HCT116 (cell line): ENCODE measurements at regions not wholly inside any gene's neighbourhood (a gene's known extent, or its start where the extent isn't known, plus 50 kb on each side); places are given as distances from the start of the nearest gene placed in this dataset.

Experiments
- ATAC-seq: fragments of 200-7000 bp; cut with Tn5 transposase; 2 replicates; pipeline ENCODE4 v1.9.1; 2020; ENCODE audit warnings: mild to moderate bottlenecking, moderate library complexity
- BruUV-seq: library from RNA; stranded (reverse); fragments of 400-500 nt; replicated peaks from 2 replicates; lab custom pipeline; 2021; lab: Mats Ljungman, UMichigan
- CTCF ChIA-PET: fragments of 300-600 bp; sonication (Branson Sonifier 250); formaldehyde crosslinking; loops from one replicate; lab custom pipeline; 2021; ENCODE audit warnings: antibody characterized with exemption; lab: Charles Lee
- POLR2A ChIA-PET: fragments of 300-600, 350-600 bp; sonication (Branson Sonifier 250); formaldehyde crosslinking; loops from one replicate; lab custom pipeline; 2021; ENCODE audit warnings: antibody characterized with exemption; lab: Charles Lee
- RAD21 ChIA-PET, 2 experiments: fragments of 300-600 bp; sonication (Branson Sonifier 250); formaldehyde crosslinking; loops; one replicate each; lab custom pipeline; 2023; ENCODE audit warnings: low total read pairs in 2 of 2; ENCODE audit not compliant: uncharacterized antibody in 2 of 2, unreplicated experiment in 2 of 2, low non-redundant PET in 1 of 2; lab: Charles Lee
- DNase-seq: peaks from one replicate; pipeline ENCODE4 v3.0.0-alpha.2; 2010; ENCODE audit warnings: low read depth, low spot score
- H2AFZ ChIP-seq: fragments of 200-600 bp; shearing (Covaris generic), sonication (generic); 2 replicates; pipeline ENCODE4 v1.6.1; 2017; ENCODE audit warnings: low read depth, mixed run types, mixed read lengths, antibody characterized with exemption, low read length; ENCODE audit not compliant: poor library complexity, severe bottlenecking
- H3K27ac ChIP-seq: 2 replicates; pipeline ENCODE4 v1.5.1; 2012; ENCODE audit warnings: low read depth, low read length
- H3K27me3 ChIP-seq: fragments of 200-600 bp; sonication (generic); 2 replicates; pipeline ENCODE4 v1.6.1; 2016; ENCODE audit warnings: mixed run types, low read length, mixed read lengths; ENCODE audit not compliant: insufficient read depth
- H3K36me3 ChIP-seq, 2 experiments: fragments of 200-500 bp in 1 of 2; fragments of 200-600 bp in 1 of 2; sonication (Bioruptor generic) in 1 of 2; sonication (generic) in 1 of 2; 2 replicates each; pipeline versions ENCODE4 v1.5.1 to v1.6.1; 2014 to 2016; ENCODE audit warnings: low read length in 2 of 2, inconsistent platforms in 1 of 2, mixed read lengths in 1 of 2, mixed run types in 1 of 2; ENCODE audit not compliant: insufficient read depth in 2 of 2, control insufficient read depth in 1 of 2
- H3K4me1 ChIP-seq, 2 experiments: fragments of 200-600 bp in 1 of 2; sonication (generic) in 1 of 2; 2 replicates each; pipeline versions ENCODE4 v1.5.1 to v1.6.1; 2012 to 2017; ENCODE audit warnings: low read length in 2 of 2, inconsistent platforms in 1 of 2, mild to moderate bottlenecking in 1 of 2, mixed read lengths in 1 of 2, mixed run types in 1 of 2, moderate library complexity in 1 of 2; ENCODE audit not compliant: insufficient read depth in 2 of 2, control insufficient read depth in 1 of 2
- H3K4me2 ChIP-seq: fragments of 200-600 bp; sonication (generic); 2 replicates; pipeline ENCODE4 v1.6.1; 2017; ENCODE audit warnings: mixed run types, low read length, mixed read lengths
- H3K4me3 ChIP-seq, 2 experiments: fragments of 200-600 bp in 1 of 2; sonication (generic) in 1 of 2; replicated peaks in 1 of 2; 2 replicates each; pipeline ENCODE4 v1.5.1; 2011 to 2016; ENCODE audit warnings: low read length in 2 of 2, control low read depth in 1 of 2, low read depth in 1 of 2, mild to moderate bottlenecking in 1 of 2, mixed read lengths in 1 of 2, mixed run types in 1 of 2
- H3K79me2 ChIP-seq: fragments of 200-600 bp; sonication (generic); 2 replicates; pipeline ENCODE4 v1.6.1; 2017; ENCODE audit warnings: mild to moderate bottlenecking, mixed run types, low read length, moderate library complexity, mixed read lengths; ENCODE audit not compliant: insufficient read depth
- H3K9ac ChIP-seq: fragments of 200-600 bp; sonication (generic); 2 replicates; pipeline ENCODE4 v1.6.1; 2016; ENCODE audit warnings: low read length, mixed read lengths
- H3K9me2 ChIP-seq: fragments of 200-600 bp; sonication (generic), shearing (Covaris generic); 2 replicates; pipeline ENCODE4 v1.6.1; 2017; ENCODE audit warnings: mixed run types, mild to moderate bottlenecking, moderate library complexity; ENCODE audit not compliant: insufficient read depth
- H3K9me3 ChIP-seq, 2 experiments: fragments of 200-500 bp in 1 of 2; fragments of 200-600 bp in 1 of 2; sonication (Bioruptor generic) in 1 of 2; sonication (generic) in 1 of 2; 2 replicates each; pipeline ENCODE4 v1.6.1; 2014 to 2017; ENCODE audit warnings: low read length in 2 of 2, mixed read lengths in 2 of 2, inconsistent platforms in 1 of 2, low read depth in 1 of 2, mild to moderate bottlenecking in 1 of 2, mixed run types in 1 of 2, moderate library complexity in 1 of 2; ENCODE audit not compliant: control insufficient read depth in 1 of 2, insufficient read depth in 1 of 2
- H4K20me1 ChIP-seq: fragments of 200-600 bp; sonication (generic), shearing (Covaris generic); 2 replicates; pipeline ENCODE4 v1.6.1; 2017; ENCODE audit warnings: mixed run types, mild to moderate bottlenecking, moderate library complexity; ENCODE audit not compliant: insufficient read depth
- ATF3 ChIP-seq: IDR thresholded peaks from 2 replicates; pipeline ENCODE4 v1.6.1; 2012
- CEBPB ChIP-seq: IDR thresholded peaks from 2 replicates; pipeline ENCODE4 v1.6.1; 2012; ENCODE audit warnings: low read depth
- CTCF ChIP-seq, 3 experiments: fragments of 200-600 bp in 1 of 3; sonication (generic) in 1 of 3; IDR thresholded peaks in 2 of 3; conservative IDR thresholded peaks in 1 of 3; 2 replicates each; pipeline ENCODE4 v1.5.1; 2012 to 2017; ENCODE audit warnings: low read depth in 2 of 3, low read length in 2 of 3, antibody characterized with exemption in 1 of 3, borderline replicate concordance in 1 of 3, control low read depth in 1 of 3, mild to moderate bottlenecking in 1 of 3, mixed read lengths in 1 of 3, mixed run types in 1 of 3, moderate library complexity in 1 of 3; ENCODE audit not compliant: insufficient read depth in 1 of 3
- EZH2 ChIP-seq: fragments of 200-600 bp; sonication (generic); IDR thresholded peaks from 2 replicates; pipeline ENCODE4 v1.6.1; 2017; ENCODE audit warnings: antibody characterized with exemption, mixed run types
- JUND ChIP-seq: IDR thresholded peaks from 2 replicates; pipeline ENCODE4 v1.6.1; 2012
- RAD21 ChIP-seq: IDR thresholded peaks from 2 replicates; pipeline ENCODE4 v1.6.1; 2012; ENCODE audit warnings: low read depth, mild to moderate bottlenecking
- REST ChIP-seq: IDR thresholded peaks from 2 replicates; pipeline ENCODE4 v1.6.1; 2012; ENCODE audit warnings: low read depth
- SIN3A ChIP-seq: IDR thresholded peaks from 2 replicates; pipeline ENCODE4 v1.6.1; 2012; ENCODE audit warnings: low read depth
- TCF7L2 ChIP-seq: IDR thresholded peaks from 2 replicates; pipeline ENCODE4 v1.7.0; 2011; ENCODE audit warnings: borderline replicate concordance, inconsistent platforms; ENCODE audit not compliant: insufficient read depth, insufficient read length; ENCODE audit errors: extremely low read depth
- YY1 ChIP-seq: IDR thresholded peaks from 2 replicates; pipeline ENCODE4 v1.6.1; 2011; ENCODE audit warnings: low read length, low read depth, moderate library complexity, mild to moderate bottlenecking; ENCODE audit not compliant: insufficient replicate concordance; ENCODE audit errors: extremely low read depth
- ZBTB33 ChIP-seq: IDR thresholded peaks from 2 replicates; pipeline ENCODE4 v1.6.1; 2011; ENCODE audit warnings: mild to moderate bottlenecking, low read length, moderate library complexity; ENCODE audit not compliant: insufficient replicate concordance; ENCODE audit errors: extremely low read depth
- ZFX ChIP-seq: fragments of 450-650 bp; IDR thresholded peaks from 2 replicates; pipeline ENCODE4 v1.6.1; 2017
- ZNF274 ChIP-seq: fragments of 200-500 bp; sonication (Bioruptor generic); IDR thresholded peaks from 2 replicates; pipeline ENCODE4 v1.6.1; 2014; ENCODE audit warnings: mild to moderate bottlenecking, low read depth, low read length, inconsistent platforms
- intact Hi-C: fragments of 100-400 bp; cut with micrococcal nuclease; formaldehyde crosslinking; loops from 2 replicates; pipeline ENCODE4 v1.10.0; 2022

- ChIA-PET POLR2A (no interaction called here), RAD21 (no interaction called here), CTCF (no interaction called here)
- Histone ChIP-seq H3K79me2 (no peaks in the 10 kb centered on the region), H3K9me2 (no peaks in the 10 kb centered on the region), H3K9ac (no peak overlapping the region), H3K4me1 (no peaks in the 10 kb centered on the region), H3K27ac (no peak overlapping the region), H2AFZ (no peak overlapping the region), H3K4me3 (no peak overlapping the region), H3K27me3 (no peaks in the 10 kb centered on the region), H3K9me3 (no peaks in the 10 kb centered on the region), H4K20me1 (no peaks in the 10 kb centered on the region), H3K36me3 (no peaks in the 10 kb centered on the region), H3K4me2 (no peak overlapping the region)
- TF ChIP-seq ATF3 (no peak), JUND (no peak), EZH2 (no peak), TCF7L2 (no peak), RAD21 (no peak), YY1 (no peak), CTCF (IDR thresholded peaks at IDR 0.05 in 2 of 3, conservative IDR thresholded peaks at IDR 0.05 in 1 of 3; ENCODE audit: borderline replicate concordance in 1 of 3, insufficient read depth in 1 of 3, low read depth in 2 of 3, low read length in 2 of 3) (no peak), ZNF274 (no peak), SIN3A (no peak), REST (no peak), ZFX (no peak), ZBTB33 (no peak), CEBPB (no peak)
- intact Hi-C loops = no loop called here
- BruUV-seq = no TSS peak
- no peak for ATAC-seq
- DNase-seq = no peak
Observed at GRCh38 chr1:217004776-217005436, 281.7 kb upstream of the ESRRG start.
